ENCODE measurements at regions not wholly inside any gene's neighbourhood (a gene's known extent, or its start where the extent isn't known, plus 50 kb on each side); places are given as distances from the start of the nearest gene placed in this dataset.

GRCh38 chr6:126548300-126548699 is 208.4 kb downstream of the CENPW start:
- no peak for DNase-seq
- H3K4me3 ChIP-seq = no peak overlapping the region
- intact Hi-C loops (cut with DNase I) = no loop called here
- no peaks in the 10 kb centered on the region for H3K4me1 ChIP-seq (replicated peaks in 1 of 2)
- no peaks in the 10 kb centered on the region for H3K9me3 ChIP-seq (replicated peaks in 1 of 3)
- no peaks in the 10 kb centered on the region for H3K27me3 ChIP-seq
- WGBS, 4 donors = 49 to 60% (median 53%) methylated on average over 2 of the region's 2 CpGs
- no peak overlapping the region for H3K27ac ChIP-seq
- TF ChIP-seq POLR2A (IDR thresholded peaks at IDR 0.05) (no peak), CTCF (IDR thresholded peaks at IDR 0.05) (no peak)
- no peaks in the 10 kb centered on the region for H3K36me3 ChIP-seq (replicated peaks in 1 of 2)

GRCh38 chr6:126550323-126550722 is 210.4 kb downstream of the CENPW start:
- Histone ChIP-seq H3K36me3 (replicated peaks in 1 of 2) (no peaks in the 10 kb centered on the region), H3K4me1 (replicated peaks in 1 of 2) (no peaks in the 10 kb centered on the region), H3K4me3 (no peak overlapping the region), H3K9me3 (replicated peaks in 1 of 3) (no peaks in the 10 kb centered on the region), H3K27me3 (no peaks in the 10 kb centered on the region), H3K27ac (no peak overlapping the region)
- no peak for TF ChIP-seq CTCF (IDR thresholded peaks at IDR 0.05)
- no peak for TF ChIP-seq POLR2A (IDR thresholded peaks at IDR 0.05)
- DNase-seq = no peak
- intact Hi-C loops (cut with DNase I) = no loop called here
- WGBS, 4 donors = 84 to 91% (median 89%) methylated on average over 5 of the region's 5 CpGs

- Histone ChIP-seq H3K27me3 (no peaks in the 10 kb centered on the region), H3K4me1 (replicated peaks in 1 of 2) (no peaks in the 10 kb centered on the region), H3K9me3 (replicated peaks in 1 of 3) (no peaks in the 10 kb centered on the region), H3K36me3 (replicated peaks in 1 of 2) (no peaks in the 10 kb centered on the region), H3K27ac (no peak overlapping the region), H3K4me3 (no peak overlapping the region)
- no peak for DNase-seq
- TF ChIP-seq POLR2A (IDR thresholded peaks at IDR 0.05) (no peak), CTCF (IDR thresholded peaks at IDR 0.05) (no peak)
- intact Hi-C loops (cut with DNase I) = no loop called here
- 59 to 88% (median 80%) methylated on average over 1 of the region's 1 CpG for WGBS, 4 donors
Observed at GRCh38 chr6:126551832-126552231, 211.9 kb downstream of the CENPW start.

GRCh38 chr6:126553854-126554253 is 213.9 kb downstream of the CENPW start:
- H3K9me3 ChIP-seq (replicated peaks in 1 of 3) = no peaks in the 10 kb centered on the region
- WGBS, 4 donors = 67 to 88% (median 72%) methylated on average over 1 of the region's 1 CpG

More at GRCh38 chr6:126553854-126554253, 213.9 kb downstream of the CENPW start:
- TF ChIP-seq POLR2A (IDR thresholded peaks at IDR 0.05) = no peak
- TF ChIP-seq CTCF (IDR thresholded peaks at IDR 0.05) = no peak
- H3K4me1 ChIP-seq (replicated peaks in 1 of 2) = no peaks in the 10 kb centered on the region
- no peak for DNase-seq
- no peak overlapping the region for H3K27ac ChIP-seq
- no peaks in the 10 kb centered on the region for H3K36me3 ChIP-seq (replicated peaks in 1 of 2)
- H3K4me3 ChIP-seq = no peak overlapping the region
- H3K27me3 ChIP-seq = no peaks in the 10 kb centered on the region
- intact Hi-C loops (cut with DNase I) = no loop called here
